ENCODE measurements at regions not wholly inside any gene's neighbourhood (a gene's known extent, or its start where the extent isn't known, plus 50 kb on each side); places are given as distances from the start of the nearest gene placed in this dataset.

DNA sequence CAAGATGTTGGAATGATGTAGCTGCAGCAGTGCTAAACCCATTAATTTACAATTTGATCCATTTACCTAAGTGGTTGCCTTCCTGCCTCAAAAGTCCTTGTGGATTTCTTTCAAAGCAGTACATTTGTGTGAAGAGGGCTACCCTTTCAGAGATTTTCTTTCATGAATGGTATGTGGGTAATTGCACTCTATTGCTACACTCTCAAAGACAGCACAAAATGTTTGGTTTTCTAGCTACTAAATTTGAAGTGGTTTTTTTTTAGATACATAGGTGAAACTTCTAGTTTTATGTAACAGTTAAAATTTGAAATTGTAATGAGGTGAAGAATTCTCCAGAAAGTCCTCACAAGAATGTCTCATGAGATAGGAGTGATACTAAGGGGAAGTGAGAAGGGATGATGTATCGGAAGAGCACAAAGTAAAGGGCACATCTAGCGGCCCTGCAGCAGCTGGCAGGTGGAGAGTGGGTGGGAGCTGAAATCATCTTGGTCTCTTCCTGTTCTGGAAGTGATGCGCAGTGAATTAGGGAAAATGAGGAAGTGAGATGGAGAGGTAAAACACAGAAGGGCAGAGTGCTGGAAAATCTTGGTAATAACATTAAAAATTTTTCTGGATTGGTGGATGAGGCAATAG lies 236.8 kb upstream of the MAN1A1 start:
- no peak overlapping the region for H3K27ac ChIP-seq (ENCODE audit: low read depth, low read length)
- H3K9me3 ChIP-seq (ENCODE audit: insufficient read depth in 2 of 2, low read depth in 1 of 2, low read length in 1 of 2): no peaks in the 10 kb centered on the region
- H4K91ac ChIP-seq (replicated peaks; ENCODE audit: insufficient read length, low read length): no peak overlapping the region
- H3K27me3 ChIP-seq (replicated peaks in 1 of 4; ENCODE audit: control insufficient read depth in 3 of 4, extremely low read depth in 1 of 4, insufficient read depth in 3 of 4, low read length in 3 of 4): no peaks in the 10 kb centered on the region
- no peak overlapping the region for H3K18ac ChIP-seq (ENCODE audit: extremely low read depth, low read length)
- H4K5ac ChIP-seq (ENCODE audit: insufficient read length, low read depth, low read length): no peak overlapping the region
- H2BK5ac ChIP-seq (ENCODE audit: low read depth, low read length): no peak overlapping the region
- H3K14ac ChIP-seq (ENCODE audit: insufficient read length): no peak overlapping the region
- no peak overlapping the region for H2BK15ac ChIP-seq (ENCODE audit: low read length)
- no peak overlapping the region for H2BK12ac ChIP-seq (ENCODE audit: low read depth, low read length)
- H3K4me2 ChIP-seq (ENCODE audit: insufficient read depth in 1 of 2, low read depth in 2 of 2, low read length in 2 of 2): no peak overlapping the region
- H3K4ac ChIP-seq (replicated peaks; ENCODE audit: insufficient read length, low read depth, low read length): no peak overlapping the region
- H4K8ac ChIP-seq (ENCODE audit: extremely low read depth, insufficient read depth, low read length): no peak overlapping the region
- no peaks in the 10 kb centered on the region; the same call in 1 of the 2 replicates for H3K23me2 ChIP-seq (ENCODE audit: low read depth, low read length)
- no peak overlapping the region for H2BK20ac ChIP-seq (ENCODE audit: low read length)
- ChIA-PET POLR2A (ENCODE audit: partially characterized antibody) (no interaction called here), CTCF (ENCODE audit: partially characterized antibody) (interaction anchor here (1.4 kb wide), 1 partner anchor 192 kb away, joined by 3 read pairs; no protein-coding TSS in a partner anchor)
- no peaks in the 10 kb centered on the region for H3K36me3 ChIP-seq (ENCODE audit: control insufficient read depth in 2 of 4, insufficient read depth in 4 of 4, low read length in 3 of 4)
- FAIRE-seq: no peak
- H2AFZ ChIP-seq (ENCODE audit: low read length): no peak overlapping the region
- DNase-seq (ENCODE audit: low read depth in 1 of 2, low spot score in 2 of 2): no peak
- no peaks in the 10 kb centered on the region for H3K79me1 ChIP-seq (ENCODE audit: low read depth, low read length)
- H3K79me2 ChIP-seq (ENCODE audit: control insufficient read depth in 1 of 2, insufficient read depth in 2 of 2, low read length in 2 of 2): no peaks in the 10 kb centered on the region
- peaks cover 0 to 4% (median 0%) of the 10 kb centered on the region in 4 experiments; a peak in 1 of 7 replicates for H3K4me1 ChIP-seq (replicated peaks in 1 of 4; ENCODE audit: control insufficient read depth in 3 of 4, insufficient read depth in 4 of 4, low read length in 3 of 4)
- H3K4me3 ChIP-seq (ENCODE audit: extremely low read depth in 1 of 4, insufficient read depth in 2 of 4, low read depth in 3 of 4, low read length in 4 of 4): no peak overlapping the region
- H3K9ac ChIP-seq (replicated peaks in 1 of 4; ENCODE audit: extremely low read depth in 1 of 4, low read depth in 3 of 4, low read length in 3 of 4): no peak overlapping the region
- no peak overlapping the region for H3K56ac ChIP-seq (replicated peaks; ENCODE audit: insufficient read length, low read depth, low read length)
- no peak overlapping the region for H2BK120ac ChIP-seq (replicated peaks; ENCODE audit: low read depth, low read length)
- H4K20me1 ChIP-seq (replicated peaks in 1 of 2; ENCODE audit: control insufficient read depth in 1 of 2, insufficient read depth in 2 of 2, low read length in 2 of 2): no peaks in the 10 kb centered on the region
- no peak for TF ChIP-seq CBX8 (IDR thresholded peaks at IDR 0.05; ENCODE audit: borderline replicate concordance, low read depth, low read length)
- TF ChIP-seq EZH2 (IDR thresholded peaks at IDR 0.05; ENCODE audit: low read depth, low read length, severe bottlenecking): no peak
- TF ChIP-seq SAP30 (IDR thresholded peaks at IDR 0.05; ENCODE audit: insufficient read depth, insufficient replicate concordance, low read length): no peak
- no peak for TF ChIP-seq JUND (IDR thresholded peaks at IDR 0.05; ENCODE audit: low read length)
- no peak for TF ChIP-seq CREB1 (IDR thresholded peaks at IDR 0.05)
- no peak for TF ChIP-seq KDM4A (IDR thresholded peaks at IDR 0.05; ENCODE audit: low read depth, low read length, severe bottlenecking)
- no peak for TF ChIP-seq NRF1 (IDR thresholded peaks at IDR 0.05; ENCODE audit: low read depth, low read length)
- TF ChIP-seq TAF1 (IDR thresholded peaks at IDR 0.05; ENCODE audit: low read depth, low read length): no peak
- no peak for TF ChIP-seq RNF2 (IDR thresholded peaks at IDR 0.05; ENCODE audit: borderline replicate concordance, low read depth, low read length, missing control alignments, poor library complexity, severe bottlenecking)
- no peak for TF ChIP-seq MAFK (IDR thresholded peaks at IDR 0.05; ENCODE audit: low read depth, low read length)
- no peak for TF ChIP-seq POLR2A (IDR thresholded peaks at IDR 0.05; ENCODE audit: control extremely low read depth in 1 of 2, low read depth in 2 of 2, low read length in 2 of 2)
- no peak for TF ChIP-seq EP300 (IDR thresholded peaks at IDR 0.05; ENCODE audit: borderline replicate concordance in 1 of 2, low read depth in 2 of 2, low read length in 2 of 2)
- TF ChIP-seq POLR2AphosphoS5 (IDR thresholded peaks at IDR 0.05; ENCODE audit: low read depth, low read length): no peak
- no peak overlapping the region for H3K23ac ChIP-seq (ENCODE audit: insufficient read length)
- 89% methylated on average over 3 of the region's 3 CpGs; no CpG with 5 or more reads in 1 of the 2 experiments for WGBS, 2 experiments (ENCODE audit: extremely low coverage in 1 of 2, insufficient coverage in 1 of 2, insufficient read length in 1 of 2, insufficient replicate concordance in 2 of 2, low coverage in 1 of 2, low lambda C conversion rate in 2 of 2, missing lambda C conversion rate in 1 of 2)
- no peak overlapping the region for H2AK5ac ChIP-seq (ENCODE audit: low read depth, low read length)
